ENCODE measurements at regions not wholly inside any gene's neighbourhood (a gene's known extent, or its start where the extent isn't known, plus 50 kb on each side); places are given as distances from the start of the nearest gene placed in this dataset.

DNA sequence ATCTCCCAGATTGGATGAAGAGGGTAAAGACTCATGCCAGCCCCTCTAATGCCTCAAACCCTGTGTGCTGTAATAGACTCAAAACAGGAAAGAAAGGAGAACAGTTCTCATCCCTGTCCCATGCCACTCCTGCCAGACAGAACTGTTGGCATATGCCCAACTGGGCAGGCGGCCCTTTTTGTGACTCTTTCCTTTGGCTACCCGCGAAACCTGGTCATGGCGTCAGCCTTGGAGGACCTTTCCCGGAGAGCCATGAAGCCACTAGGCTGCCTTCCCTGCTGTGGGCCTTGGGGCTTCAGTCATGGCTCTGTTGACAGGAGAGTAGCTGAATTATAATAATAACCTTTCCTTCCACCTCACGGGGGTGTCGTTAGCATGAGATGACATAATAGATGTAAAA is 75.9 kb upstream of the SEMA6A start:
- TF ChIP-seq, protein P1, sequence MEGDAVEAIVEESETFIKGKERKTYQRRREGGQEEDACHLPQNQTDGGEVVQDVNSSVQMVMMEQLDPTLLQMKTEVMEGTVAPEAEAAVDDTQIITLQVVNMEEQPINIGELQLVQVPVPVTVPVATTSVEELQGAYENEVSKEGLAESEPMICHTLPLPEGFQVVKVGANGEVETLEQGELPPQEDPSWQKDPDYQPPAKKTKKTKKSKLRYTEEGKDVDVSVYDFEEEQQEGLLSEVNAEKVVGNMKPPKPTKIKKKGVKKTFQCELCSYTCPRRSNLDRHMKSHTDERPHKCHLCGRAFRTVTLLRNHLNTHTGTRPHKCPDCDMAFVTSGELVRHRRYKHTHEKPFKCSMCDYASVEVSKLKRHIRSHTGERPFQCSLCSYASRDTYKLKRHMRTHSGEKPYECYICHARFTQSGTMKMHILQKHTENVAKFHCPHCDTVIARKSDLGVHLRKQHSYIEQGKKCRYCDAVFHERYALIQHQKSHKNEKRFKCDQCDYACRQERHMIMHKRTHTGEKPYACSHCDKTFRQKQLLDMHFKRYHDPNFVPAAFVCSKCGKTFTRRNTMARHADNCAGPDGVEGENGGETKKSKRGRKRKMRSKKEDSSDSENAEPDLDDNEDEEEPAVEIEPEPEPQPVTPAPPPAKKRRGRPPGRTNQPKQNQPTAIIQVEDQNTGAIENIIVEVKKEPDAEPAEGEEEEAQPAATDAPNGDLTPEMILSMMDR (IDR thresholded peaks at IDR 0.05; ENCODE audit: low read length), result no peak
- no peak for TF ChIP-seq EZH2 (optimal IDR thresholded peaks at IDR 0.05; ENCODE audit: low read depth, low read length)
- TF ChIP-seq EZH2phosphoT487 (IDR thresholded peaks at IDR 0.05; ENCODE audit: low read length), result no peak
